ENCODE measurements at regions not wholly inside any gene's neighbourhood (a gene's known extent, or its start where the extent isn't known, plus 50 kb on each side); places are given as distances from the start of the nearest gene placed in this dataset.

DNA sequence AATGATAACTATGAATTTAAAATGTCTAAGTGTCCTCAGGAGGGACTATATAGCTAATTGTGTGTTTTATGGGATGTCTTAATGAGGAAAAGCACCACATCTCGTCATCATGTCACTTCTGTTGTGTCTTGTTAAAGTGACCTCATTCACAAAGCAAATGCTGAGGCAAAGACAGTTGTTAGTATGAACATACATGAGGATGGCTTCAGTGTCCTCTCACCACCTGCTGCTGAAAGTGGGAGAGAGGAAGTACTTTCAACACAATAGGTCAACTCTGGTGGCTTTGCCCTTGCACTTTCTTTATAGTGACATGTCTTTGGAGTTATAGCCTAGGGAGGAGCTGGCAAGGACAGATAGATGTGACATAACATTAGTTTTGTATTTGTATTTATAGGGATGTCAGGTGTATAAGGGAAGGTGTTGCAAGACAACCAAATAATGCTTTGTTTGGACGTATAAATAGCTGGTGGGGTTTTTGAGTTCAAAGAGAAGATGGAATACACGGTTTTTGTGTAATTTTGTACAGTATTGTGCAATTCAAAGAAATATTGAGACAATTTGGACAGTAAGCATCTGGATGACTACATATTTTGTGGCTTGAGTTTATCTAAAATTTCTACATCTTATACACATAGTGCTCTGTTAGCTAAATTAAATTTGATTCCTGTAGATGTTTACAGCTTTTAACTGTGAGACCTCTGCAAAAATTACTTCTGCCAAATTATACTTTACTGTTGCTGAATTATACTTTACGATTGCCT is 131.7 kb upstream of the ATP2B1 start:
- TF ChIP-seq CTCF (IDR thresholded peaks at IDR 0.05; ENCODE audit: low read depth, low read length, poor library complexity, severe bottlenecking) = no peak
- no peak for TF ChIP-seq EZH2phosphoT487 (IDR thresholded peaks at IDR 0.05; ENCODE audit: borderline replicate concordance, low read length)
